ENCODE measurements at regions not wholly inside any gene's neighbourhood (a gene's known extent, or its start where the extent isn't known, plus 50 kb on each side); places are given as distances from the start of the nearest gene placed in this dataset.

DNA sequence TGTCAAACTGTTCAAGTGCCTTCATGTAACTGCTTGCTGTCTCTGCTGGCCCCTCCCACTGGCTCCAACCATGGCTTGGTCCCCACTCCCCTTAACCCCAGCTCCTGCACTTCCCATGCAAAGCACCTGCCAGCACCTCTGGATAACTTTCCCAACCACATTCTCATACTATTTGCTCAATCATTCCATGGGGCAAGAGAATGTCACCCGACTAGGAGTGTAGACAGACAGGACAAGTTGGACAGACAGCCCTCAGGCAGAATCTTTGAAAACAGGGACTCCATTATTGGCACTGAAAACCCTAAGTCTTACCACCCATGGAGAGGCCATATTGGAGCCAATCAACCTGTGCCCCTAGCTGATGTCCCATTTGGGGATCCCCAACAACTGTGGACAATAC, 246.5 kb downstream of the RPLP1 start:
- Histone ChIP-seq H3K4me3 (no peak overlapping the region), H3K36me3 (no peaks in the 10 kb centered on the region), H3K27me3 (no peaks in the 10 kb centered on the region), H3K4me1 (no peaks in the 10 kb centered on the region), H3K27ac (no peak overlapping the region), H3K9me3 (no peaks in the 10 kb centered on the region)
- TF ChIP-seq, protein P1, sequence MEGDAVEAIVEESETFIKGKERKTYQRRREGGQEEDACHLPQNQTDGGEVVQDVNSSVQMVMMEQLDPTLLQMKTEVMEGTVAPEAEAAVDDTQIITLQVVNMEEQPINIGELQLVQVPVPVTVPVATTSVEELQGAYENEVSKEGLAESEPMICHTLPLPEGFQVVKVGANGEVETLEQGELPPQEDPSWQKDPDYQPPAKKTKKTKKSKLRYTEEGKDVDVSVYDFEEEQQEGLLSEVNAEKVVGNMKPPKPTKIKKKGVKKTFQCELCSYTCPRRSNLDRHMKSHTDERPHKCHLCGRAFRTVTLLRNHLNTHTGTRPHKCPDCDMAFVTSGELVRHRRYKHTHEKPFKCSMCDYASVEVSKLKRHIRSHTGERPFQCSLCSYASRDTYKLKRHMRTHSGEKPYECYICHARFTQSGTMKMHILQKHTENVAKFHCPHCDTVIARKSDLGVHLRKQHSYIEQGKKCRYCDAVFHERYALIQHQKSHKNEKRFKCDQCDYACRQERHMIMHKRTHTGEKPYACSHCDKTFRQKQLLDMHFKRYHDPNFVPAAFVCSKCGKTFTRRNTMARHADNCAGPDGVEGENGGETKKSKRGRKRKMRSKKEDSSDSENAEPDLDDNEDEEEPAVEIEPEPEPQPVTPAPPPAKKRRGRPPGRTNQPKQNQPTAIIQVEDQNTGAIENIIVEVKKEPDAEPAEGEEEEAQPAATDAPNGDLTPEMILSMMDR (IDR thresholded peaks at IDR 0.05), result no peak
- DNase-seq (ENCODE audit: low spot score in 2 of 2), result no peak
- intact Hi-C loops (cut with DNase I), result no loop called here

DNA sequence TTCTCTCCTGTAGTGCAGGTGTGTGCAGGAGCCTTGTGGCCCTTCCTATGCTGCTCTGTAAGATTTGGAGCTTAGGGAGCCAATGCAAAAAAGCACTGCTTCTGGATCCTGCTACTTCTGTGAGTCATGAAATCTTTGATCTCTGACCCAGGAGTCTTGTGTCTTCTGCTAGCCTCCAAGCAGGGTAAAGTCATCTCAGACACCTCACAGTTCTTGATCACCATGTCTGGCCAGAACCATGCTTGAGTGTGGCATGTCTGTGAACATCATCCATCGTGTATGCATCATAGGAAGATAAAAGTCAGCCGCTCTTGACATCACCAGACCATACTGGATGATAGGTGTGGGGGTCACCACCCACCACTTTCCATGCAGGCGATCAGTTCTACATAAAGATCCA, 247.8 kb downstream of the RPLP1 start:
- intact Hi-C loops (cut with DNase I), result no loop called here
- no peak overlapping the region for H3K4me3 ChIP-seq
- H3K4me1 ChIP-seq, result no peaks in the 10 kb centered on the region
- H3K27me3 ChIP-seq, result no peaks in the 10 kb centered on the region
- H3K27ac ChIP-seq, result no peak overlapping the region
- TF ChIP-seq, protein P1 (IDR thresholded peaks at IDR 0.05), result no peak
- DNase-seq (ENCODE audit: low spot score in 2 of 2), result no peak
- no peaks in the 10 kb centered on the region for H3K9me3 ChIP-seq
- no peaks in the 10 kb centered on the region for H3K36me3 ChIP-seq

DNA sequence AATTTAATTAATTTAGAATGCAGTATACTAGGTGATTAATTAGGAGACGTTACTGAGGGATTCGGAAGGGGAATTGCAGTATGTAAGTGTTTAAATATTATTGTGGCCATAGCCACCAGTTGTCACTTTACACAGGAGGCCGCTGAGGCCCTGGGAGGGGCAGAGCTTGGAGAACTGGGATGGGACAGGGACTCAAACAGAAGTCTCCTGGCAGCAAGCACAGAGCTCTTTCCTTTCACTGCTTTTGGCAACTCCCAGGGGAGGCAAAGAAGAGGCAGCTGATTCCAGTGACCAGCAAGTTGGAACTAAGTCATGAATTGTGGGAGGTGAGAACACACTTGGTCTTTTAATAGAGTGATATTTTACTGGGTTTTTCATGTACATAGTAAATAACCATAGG, 248.6 kb downstream of the RPLP1 start:
- no peaks in the 10 kb centered on the region for H3K27me3 ChIP-seq
- H3K36me3 ChIP-seq, result no peaks in the 10 kb centered on the region
- H3K4me3 ChIP-seq, result no peak overlapping the region
- H3K9me3 ChIP-seq, result no peaks in the 10 kb centered on the region
- TF ChIP-seq, protein P1 (IDR thresholded peaks at IDR 0.05), result no peak
- no peaks in the 10 kb centered on the region for H3K4me1 ChIP-seq
- no peak for DNase-seq (ENCODE audit: low spot score in 2 of 2)
- intact Hi-C loops (cut with DNase I), result no loop called here
- no peak overlapping the region for H3K27ac ChIP-seq

DNA sequence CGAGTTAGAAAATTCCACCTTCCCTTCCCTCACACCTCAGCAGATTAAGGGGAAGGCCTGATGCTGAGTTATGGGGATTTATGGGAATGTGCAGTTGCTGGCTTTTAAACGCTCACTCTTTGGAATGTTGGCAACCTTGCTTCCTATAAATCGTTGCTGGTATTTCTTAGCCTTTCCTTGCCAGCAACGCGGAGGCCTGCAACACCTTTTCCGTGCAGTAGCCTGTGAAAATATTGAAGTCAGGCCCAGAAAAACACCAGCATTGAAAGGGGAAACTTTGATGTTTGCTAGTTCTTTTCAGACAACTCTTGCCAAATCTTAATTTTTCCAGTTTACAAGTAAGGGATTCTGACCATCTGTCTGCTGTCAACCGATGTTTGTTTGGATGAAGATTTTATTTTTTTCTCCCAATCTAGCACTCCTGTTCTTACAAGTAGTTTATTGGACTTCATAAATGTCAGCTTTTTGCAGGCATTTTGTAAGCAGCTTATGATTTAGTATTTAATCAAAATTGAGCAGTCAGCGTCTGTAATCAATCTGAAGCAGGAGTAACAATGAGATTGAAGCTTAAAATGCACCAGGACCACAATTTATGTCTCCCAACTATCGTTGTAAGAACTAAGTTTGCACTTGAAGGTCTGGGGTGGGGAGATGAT, 251.0 kb downstream of the RPLP1 start:
- peaks cover 2 to 5% of the 10 kb centered on the region in 2 donors for H3K9me3 ChIP-seq
- TF ChIP-seq, protein P1 (IDR thresholded peaks at IDR 0.05), result no peak
- no peaks in the 10 kb centered on the region for H3K36me3 ChIP-seq
- no peak overlapping the region for H3K4me3 ChIP-seq
- no peak overlapping the region for H3K27ac ChIP-seq
- no peaks in the 10 kb centered on the region for H3K4me1 ChIP-seq
- intact Hi-C loops (cut with DNase I), result no loop called here
- DNase-seq (ENCODE audit: low spot score in 2 of 2), result no peak
- no peaks in the 10 kb centered on the region for H3K27me3 ChIP-seq

DNA sequence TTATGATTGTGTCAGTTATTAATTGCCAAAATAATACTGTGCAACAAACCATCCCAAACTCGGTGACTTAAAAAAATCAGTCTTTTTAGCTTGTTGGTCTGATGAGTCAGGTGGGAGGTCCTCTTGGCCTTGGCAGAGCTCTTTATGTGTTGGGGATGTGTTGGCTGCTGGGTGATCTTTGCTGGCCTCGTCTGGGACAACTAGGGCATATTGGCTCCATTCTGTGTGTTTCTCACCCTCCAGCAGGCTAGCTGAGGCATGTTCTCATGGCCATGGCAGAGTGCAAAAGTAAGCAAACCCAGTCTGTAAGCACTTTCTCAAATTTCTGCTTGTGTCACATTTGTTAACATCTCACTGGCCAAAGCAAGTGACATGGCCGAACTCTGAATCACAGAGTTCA, 251.6 kb downstream of the RPLP1 start:
- Histone ChIP-seq H3K9me3 (peaks cover 5 to 8% of the 10 kb centered on the region in 2 donors), H3K4me3 (no peak overlapping the region), H3K36me3 (no peaks in the 10 kb centered on the region), H3K4me1 (no peaks in the 10 kb centered on the region), H3K27me3 (no peaks in the 10 kb centered on the region), H3K27ac (no peak overlapping the region)
- DNase-seq (ENCODE audit: low spot score in 2 of 2), result no peak
- intact Hi-C loops (cut with DNase I), result no loop called here
- TF ChIP-seq, protein P1 (IDR thresholded peaks at IDR 0.05), result no peak

DNA sequence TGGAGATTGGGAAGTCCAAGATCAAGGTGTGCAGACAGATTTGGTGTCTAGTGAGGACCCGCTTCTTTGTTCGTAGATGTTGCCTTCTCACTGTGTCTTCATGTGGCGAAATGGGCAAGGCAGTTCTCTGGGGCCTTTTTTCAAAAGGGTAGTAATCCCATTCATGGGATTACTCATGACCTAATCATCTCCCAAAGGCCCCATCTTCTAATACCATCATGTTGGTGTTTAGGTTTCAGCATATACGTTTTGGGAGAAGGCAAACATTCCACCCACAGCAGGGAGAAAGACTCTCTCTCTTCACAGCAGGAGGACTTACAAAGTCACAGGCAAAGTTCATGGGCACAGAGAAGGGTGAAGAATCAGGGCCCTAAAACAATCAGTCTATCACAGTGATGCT, 252.1 kb downstream of the RPLP1 start:
- H3K9me3 ChIP-seq, result peaks cover 5 to 8% of the 10 kb centered on the region in 2 donors
- intact Hi-C loops (cut with DNase I), result no loop called here
- no peak overlapping the region for H3K27ac ChIP-seq
- no peaks in the 10 kb centered on the region for H3K36me3 ChIP-seq
- H3K4me3 ChIP-seq, result no peak overlapping the region
- TF ChIP-seq, protein P1 (IDR thresholded peaks at IDR 0.05), result no peak
- no peaks in the 10 kb centered on the region for H3K4me1 ChIP-seq
- H3K27me3 ChIP-seq, result no peaks in the 10 kb centered on the region
- no peak for DNase-seq (ENCODE audit: low spot score in 2 of 2)
